ENCODE measurements at regions not wholly inside any gene's neighbourhood (a gene's known extent, or its start where the extent isn't known, plus 50 kb on each side); places are given as distances from the start of the nearest gene placed in this dataset.

DNA sequence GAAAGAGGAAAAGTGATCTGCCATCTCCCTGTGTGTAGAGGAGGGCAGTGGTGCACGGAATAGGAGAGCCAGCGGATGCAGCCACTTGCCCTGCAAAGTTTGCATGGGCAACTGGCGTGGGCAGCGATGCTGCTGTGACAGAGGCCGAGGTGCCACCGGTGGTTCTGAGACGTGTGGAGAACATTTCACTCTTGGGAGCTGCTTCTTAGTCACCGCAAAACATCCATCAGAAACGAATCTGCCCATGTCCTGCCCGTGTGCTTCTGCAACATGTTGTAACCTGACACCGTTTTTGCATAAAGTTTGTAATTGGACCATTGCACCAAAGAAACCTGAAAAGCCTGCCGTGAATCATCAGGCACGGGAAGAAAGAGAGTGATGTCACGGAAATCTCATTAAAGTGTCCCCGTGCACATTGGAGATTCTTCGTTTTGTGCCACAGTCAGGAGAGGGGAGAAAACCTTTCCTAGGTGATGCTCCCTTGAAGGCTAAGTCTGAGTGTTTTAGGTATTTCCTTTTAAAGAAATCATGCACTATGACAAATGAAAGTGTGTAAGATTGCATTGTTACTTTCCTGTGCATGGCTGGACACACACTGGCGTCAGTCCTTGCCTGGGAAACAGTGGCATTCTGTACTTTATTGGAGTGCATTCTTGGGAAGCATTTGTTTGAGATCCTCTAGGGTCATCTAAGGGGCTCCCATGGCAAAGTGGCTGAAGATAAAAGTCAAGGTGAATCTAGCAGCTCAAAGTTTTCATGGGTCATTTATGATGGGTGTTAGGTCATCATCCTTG, 302.6 kb downstream of the KLF6 start:
- TF ChIP-seq CTCF (conservative IDR thresholded peaks at IDR 0.05; ENCODE audit: low read depth, low read length) (no peak), EZH2 (IDR thresholded peaks at IDR 0.05; ENCODE audit: borderline replicate concordance, low read depth, low read length, poor library complexity, severe bottlenecking) (no peak)

All from A673 (cell line).